ENCODE measurements at regions not wholly inside any gene's neighbourhood (a gene's known extent, or its start where the extent isn't known, plus 50 kb on each side); places are given as distances from the start of the nearest gene placed in this dataset.

GRCh38 chr3:59430341-59430740 is 380.5 kb upstream of the CFAP20DC start:
- no peaks in the 10 kb centered on the region for H3K36me3 ChIP-seq (ENCODE audit: control insufficient read depth in 2 of 2, insufficient read depth in 2 of 2, low read length in 1 of 2)
- no peak overlapping the region for H3K4me3 ChIP-seq (ENCODE audit: low read length in 2 of 2)
- no peak overlapping the region for H3K27ac ChIP-seq (ENCODE audit: low read depth in 1 of 2, low read length in 1 of 2)
- 89% methylated on average over 7 of the region's 7 CpGs for WGBS
- H3K9me3 ChIP-seq (ENCODE audit: control insufficient read depth in 2 of 2, insufficient read depth in 1 of 2, low read length in 1 of 2), result no peaks in the 10 kb centered on the region
- H3K4me1 ChIP-seq (ENCODE audit: control insufficient read depth in 2 of 2, insufficient read depth in 2 of 2, low read length in 2 of 2), result peaks cover 5 to 18% of the 10 kb centered on the region in 2 donors
- no peak for DNase-seq (ENCODE audit: low read depth in 6 of 9, low spot score in 9 of 9)
- H3K27me3 ChIP-seq (ENCODE audit: control insufficient read depth in 2 of 2, insufficient read depth in 1 of 2, low read length in 1 of 2), result no peaks in the 10 kb centered on the region

GRCh38 chr3:59429198-59429597 is 379.4 kb upstream of the CFAP20DC start:
- no peak for DNase-seq (ENCODE audit: low read depth in 6 of 9, low spot score in 9 of 9)
- no peak overlapping the region for H3K27ac ChIP-seq (ENCODE audit: low read depth in 1 of 2, low read length in 1 of 2)
- no peaks in the 10 kb centered on the region for H3K27me3 ChIP-seq (ENCODE audit: control insufficient read depth in 2 of 2, insufficient read depth in 1 of 2, low read length in 1 of 2)
- H3K4me1 ChIP-seq (ENCODE audit: control insufficient read depth in 2 of 2, insufficient read depth in 2 of 2, low read length in 2 of 2), result peaks cover 5 to 20% of the 10 kb centered on the region in 2 donors
- no peaks in the 10 kb centered on the region for H3K36me3 ChIP-seq (ENCODE audit: control insufficient read depth in 2 of 2, insufficient read depth in 2 of 2, low read length in 1 of 2)
- H3K4me3 ChIP-seq (ENCODE audit: low read length in 2 of 2), result no peak overlapping the region
- H3K9me3 ChIP-seq (ENCODE audit: control insufficient read depth in 2 of 2, insufficient read depth in 1 of 2, low read length in 1 of 2), result no peaks in the 10 kb centered on the region
- WGBS, result 98% methylated on average over 2 of the region's 2 CpGs

DNA sequence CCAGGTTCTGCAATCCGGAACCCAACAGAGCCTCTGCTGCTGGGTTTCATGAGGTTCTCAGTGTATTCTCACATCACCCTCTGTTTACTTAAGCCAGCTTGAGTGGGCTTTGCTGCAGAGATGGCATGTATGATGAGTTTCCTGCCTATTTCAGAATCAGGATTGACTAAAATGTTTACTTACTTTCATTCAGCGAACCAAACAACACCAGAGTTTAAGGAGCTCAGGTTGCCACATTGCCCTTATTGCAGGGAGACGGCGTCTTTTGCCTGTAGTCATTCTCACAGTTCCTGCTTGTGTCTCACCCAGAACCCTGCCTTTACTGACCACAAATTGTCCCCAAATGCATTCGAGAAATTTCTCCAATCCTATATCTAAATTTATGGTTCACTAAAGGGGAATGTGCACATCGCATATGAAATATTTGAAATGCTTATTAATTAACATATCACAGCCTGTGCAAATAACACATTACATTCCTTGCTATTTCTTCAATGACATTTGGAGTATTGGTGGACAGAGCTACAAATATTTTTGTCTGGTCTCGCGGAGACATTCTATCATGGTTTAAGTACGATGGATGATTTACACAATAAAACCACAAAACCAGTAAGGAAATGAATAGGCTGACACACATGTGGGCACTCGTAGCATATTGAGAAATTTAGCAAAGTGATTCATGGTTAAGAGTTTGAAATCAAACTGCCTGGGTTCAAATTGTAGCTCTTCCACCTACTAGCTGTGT is 377.2 kb upstream of the CFAP20DC start:
- no peaks in the 10 kb centered on the region for H3K36me3 ChIP-seq (ENCODE audit: control insufficient read depth in 2 of 2, insufficient read depth in 2 of 2, low read length in 1 of 2)
- 55% methylated on average over 10 of the region's 10 CpGs for WGBS
- no peaks in the 10 kb centered on the region for H3K27me3 ChIP-seq (ENCODE audit: control insufficient read depth in 2 of 2, insufficient read depth in 1 of 2, low read length in 1 of 2)
- no peaks in the 10 kb centered on the region for H3K9me3 ChIP-seq (ENCODE audit: control insufficient read depth in 2 of 2, insufficient read depth in 1 of 2, low read length in 1 of 2)
- no peak overlapping the region for H3K4me3 ChIP-seq (ENCODE audit: low read length in 2 of 2)
- peaks cover 9 to 20% of the 10 kb centered on the region in 2 donors for H3K4me1 ChIP-seq (ENCODE audit: control insufficient read depth in 2 of 2, insufficient read depth in 2 of 2, low read length in 2 of 2)
- DNase-seq (ENCODE audit: low read depth in 6 of 9, low spot score in 9 of 9), result no peak
- H3K27ac ChIP-seq (ENCODE audit: low read depth in 1 of 2, low read length in 1 of 2), result no peak overlapping the region

- WGBS, result 25% methylated on average over 5 of the region's 5 CpGs
Measured at GRCh38 chr3:59425942-59426341, 376.1 kb upstream of the CFAP20DC start.

DNA sequence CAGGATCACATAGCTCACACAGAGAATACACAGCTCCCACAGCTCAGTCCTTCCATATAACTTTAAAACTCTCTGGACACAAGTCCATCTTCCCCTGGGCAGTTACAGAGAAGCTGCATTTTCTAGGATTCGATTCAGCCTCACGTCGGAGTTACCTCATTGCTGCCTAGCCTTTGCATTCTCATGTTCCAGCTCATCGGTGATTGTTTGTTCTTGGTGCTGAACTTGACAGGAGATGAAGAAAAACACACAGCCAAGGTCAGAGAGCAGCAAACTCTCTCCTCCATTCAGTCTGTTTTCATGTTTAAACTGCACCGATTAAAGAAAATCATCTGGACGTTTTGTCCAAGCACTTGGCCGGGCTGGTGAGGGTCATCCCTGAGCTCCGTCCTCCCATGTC is 375.5 kb upstream of the CFAP20DC start:
- peaks cover 9 to 20% of the 10 kb centered on the region in 2 donors for H3K4me1 ChIP-seq (ENCODE audit: control insufficient read depth in 2 of 2, insufficient read depth in 2 of 2, low read length in 2 of 2)
- 95% methylated on average over 8 of the region's 8 CpGs for WGBS
- H3K9me3 ChIP-seq (ENCODE audit: control insufficient read depth in 2 of 2, insufficient read depth in 1 of 2, low read length in 1 of 2), result no peaks in the 10 kb centered on the region
- DNase-seq (ENCODE audit: low read depth in 6 of 9, low spot score in 9 of 9), result no peak
- no peak overlapping the region for H3K4me3 ChIP-seq (ENCODE audit: low read length in 2 of 2)
- no peaks in the 10 kb centered on the region for H3K27me3 ChIP-seq (ENCODE audit: control insufficient read depth in 2 of 2, insufficient read depth in 1 of 2, low read length in 1 of 2)
- H3K27ac ChIP-seq (ENCODE audit: low read depth in 1 of 2, low read length in 1 of 2), result no peak overlapping the region
- H3K36me3 ChIP-seq (ENCODE audit: control insufficient read depth in 2 of 2, insufficient read depth in 2 of 2, low read length in 1 of 2), result no peaks in the 10 kb centered on the region

More at GRCh38 chr3:59425942-59426341, 376.1 kb upstream of the CFAP20DC start:
- no peak overlapping the region for H3K4me3 ChIP-seq (ENCODE audit: low read length in 2 of 2)
- H3K27me3 ChIP-seq (ENCODE audit: control insufficient read depth in 2 of 2, insufficient read depth in 1 of 2, low read length in 1 of 2), result no peaks in the 10 kb centered on the region
- peaks cover 9 to 20% of the 10 kb centered on the region in 2 donors for H3K4me1 ChIP-seq (ENCODE audit: control insufficient read depth in 2 of 2, insufficient read depth in 2 of 2, low read length in 2 of 2)
- H3K27ac ChIP-seq (ENCODE audit: low read depth in 1 of 2, low read length in 1 of 2), result peak overlapping the region in 1 of 2 donors; percentile 11
- DNase-seq (ENCODE audit: low read depth in 6 of 9, low spot score in 9 of 9), result peak in 4 of 9 donors; percentile 22 to 70 (median 40)
- H3K9me3 ChIP-seq (ENCODE audit: control insufficient read depth in 2 of 2, insufficient read depth in 1 of 2, low read length in 1 of 2), result no peaks in the 10 kb centered on the region
- H3K36me3 ChIP-seq (ENCODE audit: control insufficient read depth in 2 of 2, insufficient read depth in 2 of 2, low read length in 1 of 2), result no peaks in the 10 kb centered on the region

GRCh38 chr3:59424268-59425010 is 374.6 kb upstream of the CFAP20DC start:
- H3K27me3 ChIP-seq (ENCODE audit: control insufficient read depth in 2 of 2, insufficient read depth in 1 of 2, low read length in 1 of 2), result no peaks in the 10 kb centered on the region
- 88% methylated on average over 10 of the region's 10 CpGs for WGBS
- H3K4me1 ChIP-seq (ENCODE audit: control insufficient read depth in 2 of 2, insufficient read depth in 2 of 2, low read length in 2 of 2), result peaks cover 9 to 20% of the 10 kb centered on the region in 2 donors
- no peaks in the 10 kb centered on the region for H3K9me3 ChIP-seq (ENCODE audit: control insufficient read depth in 2 of 2, insufficient read depth in 1 of 2, low read length in 1 of 2)
- no peak for DNase-seq (ENCODE audit: low read depth in 6 of 9, low spot score in 9 of 9)
- no peaks in the 10 kb centered on the region for H3K36me3 ChIP-seq (ENCODE audit: control insufficient read depth in 2 of 2, insufficient read depth in 2 of 2, low read length in 1 of 2)
- H3K4me3 ChIP-seq (ENCODE audit: low read length in 2 of 2), result no peak overlapping the region
- H3K27ac ChIP-seq (ENCODE audit: low read depth in 1 of 2, low read length in 1 of 2), result no peak overlapping the region

DNA sequence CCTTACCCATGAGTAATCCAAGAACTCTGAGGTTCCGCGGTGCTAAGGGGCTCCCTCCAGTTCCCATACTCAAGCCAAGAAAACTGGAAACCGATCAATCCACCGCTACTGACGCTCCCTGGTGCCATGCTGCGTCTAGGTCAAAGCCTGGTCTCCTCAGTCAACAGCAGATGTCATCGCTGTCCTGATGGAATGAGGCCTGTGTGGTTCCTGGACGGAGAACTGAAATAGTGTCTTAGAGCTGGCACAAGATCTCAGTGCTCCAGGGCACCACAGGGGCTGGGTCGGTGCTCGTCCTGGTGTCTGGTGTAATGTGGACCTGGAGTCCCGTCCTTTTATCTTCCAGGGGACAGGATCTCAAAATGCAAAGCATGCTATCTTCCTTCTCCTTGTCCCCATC is 373.9 kb upstream of the CFAP20DC start:
- peaks cover 9 to 20% of the 10 kb centered on the region in 2 donors for H3K4me1 ChIP-seq (ENCODE audit: control insufficient read depth in 2 of 2, insufficient read depth in 2 of 2, low read length in 2 of 2)

DNA sequence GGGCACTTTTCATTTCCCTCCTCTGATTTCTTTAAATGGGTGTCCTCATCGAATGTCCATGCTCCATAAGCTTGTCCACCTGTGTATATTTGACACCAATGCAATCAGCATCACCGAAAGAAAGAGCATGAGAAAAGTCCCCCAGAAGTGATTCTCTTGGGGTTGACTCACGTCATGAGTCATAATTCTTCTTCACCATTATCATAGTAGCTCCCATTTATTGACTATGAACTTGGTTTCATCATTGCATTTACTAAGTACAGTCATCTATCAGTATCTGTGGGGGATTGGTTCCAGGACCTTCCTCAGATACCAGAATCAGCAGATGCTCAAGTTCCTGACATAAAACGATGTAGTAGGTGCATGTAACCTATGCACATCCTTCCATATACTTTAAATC is 372.5 kb upstream of the CFAP20DC start:
- Histone ChIP-seq H3K36me3 (ENCODE audit: control insufficient read depth in 2 of 2, insufficient read depth in 2 of 2, low read length in 1 of 2) (no peaks in the 10 kb centered on the region), H3K4me3 (ENCODE audit: low read length in 2 of 2) (no peak overlapping the region), H3K9me3 (ENCODE audit: control insufficient read depth in 2 of 2, insufficient read depth in 1 of 2, low read length in 1 of 2) (no peaks in the 10 kb centered on the region), H3K27ac (ENCODE audit: low read depth in 1 of 2, low read length in 1 of 2) (no peak overlapping the region), H3K27me3 (ENCODE audit: control insufficient read depth in 2 of 2, insufficient read depth in 1 of 2, low read length in 1 of 2) (no peaks in the 10 kb centered on the region), H3K4me1 (ENCODE audit: control insufficient read depth in 2 of 2, insufficient read depth in 2 of 2, low read length in 2 of 2) (peaks cover 5 to 17% of the 10 kb centered on the region in 2 donors)
- no peak for DNase-seq (ENCODE audit: low read depth in 6 of 9, low spot score in 9 of 9)
- 86% methylated on average over 4 of the region's 4 CpGs for WGBS

More for the DNA sequence above, 373.9 kb upstream of the CFAP20DC start:
- no peak overlapping the region for H3K4me3 ChIP-seq (ENCODE audit: low read length in 2 of 2)
- 89% methylated on average over 11 of the region's 11 CpGs for WGBS
- no peaks in the 10 kb centered on the region for H3K9me3 ChIP-seq (ENCODE audit: control insufficient read depth in 2 of 2, insufficient read depth in 1 of 2, low read length in 1 of 2)
- H3K27me3 ChIP-seq (ENCODE audit: control insufficient read depth in 2 of 2, insufficient read depth in 1 of 2, low read length in 1 of 2), result no peaks in the 10 kb centered on the region
- no peak for DNase-seq (ENCODE audit: low read depth in 6 of 9, low spot score in 9 of 9)
- no peak overlapping the region for H3K27ac ChIP-seq (ENCODE audit: low read depth in 1 of 2, low read length in 1 of 2)
- no peaks in the 10 kb centered on the region for H3K36me3 ChIP-seq (ENCODE audit: control insufficient read depth in 2 of 2, insufficient read depth in 2 of 2, low read length in 1 of 2)

GRCh38 chr3:59418836-59419235 is 369.0 kb upstream of the CFAP20DC start:
- H3K27ac ChIP-seq (ENCODE audit: low read depth in 1 of 2, low read length in 1 of 2), result no peak overlapping the region
- H3K4me3 ChIP-seq (ENCODE audit: low read length in 2 of 2), result no peak overlapping the region
- H3K4me1 ChIP-seq (ENCODE audit: control insufficient read depth in 2 of 2, insufficient read depth in 2 of 2, low read length in 2 of 2), result peaks cover 0 to 2% of the 10 kb centered on the region in 2 donors
- WGBS, result 87% methylated on average over 4 of the region's 4 CpGs
- no peak for DNase-seq (ENCODE audit: low read depth in 6 of 9, low spot score in 9 of 9)
- no peaks in the 10 kb centered on the region for H3K27me3 ChIP-seq (ENCODE audit: control insufficient read depth in 2 of 2, insufficient read depth in 1 of 2, low read length in 1 of 2)
- no peaks in the 10 kb centered on the region for H3K9me3 ChIP-seq (ENCODE audit: control insufficient read depth in 2 of 2, insufficient read depth in 1 of 2, low read length in 1 of 2)
- no peaks in the 10 kb centered on the region for H3K36me3 ChIP-seq (ENCODE audit: control insufficient read depth in 2 of 2, insufficient read depth in 2 of 2, low read length in 1 of 2)

Measured in thymus (tissue), 11 donors.